H1 (cell line): ENCODE measurements at regions not wholly inside any gene's neighbourhood (a gene's known extent, or its start where the extent isn't known, plus 50 kb on each side); places are given as distances from the start of the nearest gene placed in this dataset.
"Not testable (repeated sequence)": the region's sequence is repeated elsewhere in the genome, so short reads cannot be mapped to it uniquely, and the experiment has no call there.

Source experiments
- CTCF ChIA-PET: fragments of 300-600 bp; sonication (Branson Sonifier 250); formaldehyde crosslinking; loops from one replicate; lab custom pipeline; 2021; ENCODE audit not compliant: partially characterized antibody; lab: Charles Lee
- POLR2A ChIA-PET: fragments of 300-600 bp; sonication (Branson Sonifier 250); formaldehyde crosslinking; loops from one replicate; lab custom pipeline; 2021; ENCODE audit warnings: inconsistent platforms; ENCODE audit not compliant: partially characterized antibody; lab: Charles Lee
- DNase-seq, 2 experiments: peaks; one replicate each; pipeline versions ENCODE4 v3.0.0 to v3.0.0-alpha.2; 2010 to 2022; ENCODE audit warnings: low spot score in 2 of 2, low read depth in 1 of 2, mixed read lengths in 1 of 2
- FAIRE-seq: peaks from 2 replicates; lab custom pipeline; 2011; peaks lifted over from hg19 to GRCh38; lab: Jason Lieb, UNC
- H2AFZ ChIP-seq: 2 replicates; pipeline ENCODE4 v1.8.1; 2012; ENCODE audit warnings: low read length, inconsistent platforms
- H2AK5ac ChIP-seq: 2 replicates; pipeline ENCODE4 v1.6.1; 2013; ENCODE audit warnings: low read depth, low read length
- H2BK120ac ChIP-seq: replicated peaks from 2 replicates; pipeline ENCODE3; 2013; ENCODE audit warnings: low read depth, low read length, inconsistent platforms
- H2BK12ac ChIP-seq: 2 replicates; pipeline ENCODE4 v1.6.1; 2013; ENCODE audit warnings: low read depth, low read length
- H2BK15ac ChIP-seq: 2 replicates; pipeline ENCODE4 v1.6.1; 2013; ENCODE audit warnings: low read length
- H2BK20ac ChIP-seq: 2 replicates; pipeline ENCODE4 v1.6.1; 2013; ENCODE audit warnings: low read length
- H2BK5ac ChIP-seq: 2 replicates; pipeline ENCODE4 v1.6.1; 2013; ENCODE audit warnings: low read depth, low read length
- H3K14ac ChIP-seq: 2 replicates; pipeline ENCODE4 v1.6.1; 2013; ENCODE audit warnings: inconsistent platforms; ENCODE audit not compliant: insufficient read length
- H3K18ac ChIP-seq: 2 replicates; pipeline ENCODE4 v1.6.1; 2013; ENCODE audit warnings: low read length; ENCODE audit errors: extremely low read depth
- H3K23ac ChIP-seq: 2 replicates; pipeline ENCODE4 v1.6.1; 2013; ENCODE audit warnings: inconsistent platforms; ENCODE audit not compliant: insufficient read length
- H3K23me2 ChIP-seq: 2 replicates; pipeline ENCODE4 v1.6.1; 2013; ENCODE audit warnings: low read depth, low read length
- H3K27ac ChIP-seq: 2 replicates; pipeline ENCODE4 v1.6.1; 2011; ENCODE audit warnings: low read depth, low read length, inconsistent platforms
- H3K27me3 ChIP-seq, 4 experiments: replicated peaks in 1 of 4; 1 replicate in 1 of 4; 2 replicates in 3 of 4; pipeline versions ENCODE4 v1.6.1 to v1.8.1; 2011 to 2013; ENCODE audit warnings: low read length in 3 of 4, mild to moderate bottlenecking in 3 of 4, inconsistent platforms in 2 of 4, mixed read lengths in 2 of 4, moderate library complexity in 1 of 4; ENCODE audit not compliant: control insufficient read depth in 3 of 4, insufficient read depth in 3 of 4; ENCODE audit errors: extremely low read depth in 1 of 4
- H3K36me3 ChIP-seq, 4 experiments: 2 replicates each; pipeline versions ENCODE4 v1.6.1 to v1.8.1; 2011 to 2013; ENCODE audit warnings: mild to moderate bottlenecking in 4 of 4, low read length in 3 of 4, moderate library complexity in 2 of 4, control low read depth in 1 of 4, inconsistent platforms in 1 of 4; ENCODE audit not compliant: insufficient read depth in 4 of 4, control insufficient read depth in 2 of 4
- H3K4ac ChIP-seq: replicated peaks from 2 replicates; pipeline ENCODE3; 2013; ENCODE audit warnings: low read length, low read depth, mixed read lengths, inconsistent platforms; ENCODE audit not compliant: insufficient read length
- H3K4me1 ChIP-seq, 4 experiments: replicated peaks in 1 of 4; 1 replicate in 1 of 4; 2 replicates in 3 of 4; pipeline versions ENCODE4 v1.6.1 to v1.8.1; 2011 to 2013; ENCODE audit warnings: low read length in 3 of 4, inconsistent platforms in 2 of 4, mixed read lengths in 1 of 4; ENCODE audit not compliant: insufficient read depth in 4 of 4, control insufficient read depth in 3 of 4
- H3K4me2 ChIP-seq, 2 experiments: 2 replicates each; pipeline versions ENCODE4 v1.6.1 to v1.8.1; 2011 to 2013; ENCODE audit warnings: low read depth in 2 of 2, low read length in 2 of 2, control low read depth in 1 of 2, inconsistent platforms in 1 of 2, mild to moderate bottlenecking in 1 of 2; ENCODE audit not compliant: insufficient read depth in 1 of 2
- H3K4me3 ChIP-seq, 4 experiments: fragments of 200-600, 300-600 bp in 1 of 4; sonication (generic), shearing (Covaris generic), sonication (Bioruptor Twin) in 1 of 4; 2 replicates each; pipeline versions ENCODE4 v1.5.1 to v1.8.1; 2011 to 2016; ENCODE audit warnings: low read length in 4 of 4, low read depth in 3 of 4, control low read depth in 2 of 4, inconsistent platforms in 2 of 4, mild to moderate bottlenecking in 2 of 4, mixed read lengths in 1 of 4, moderate library complexity in 1 of 4; ENCODE audit not compliant: insufficient read depth in 2 of 4; ENCODE audit errors: extremely low read depth in 1 of 4
- H3K56ac ChIP-seq: replicated peaks from 2 replicates; pipeline ENCODE3; 2013; ENCODE audit warnings: low read depth, mild to moderate bottlenecking, mixed read lengths, low read length, inconsistent platforms; ENCODE audit not compliant: insufficient read length
- H3K79me1 ChIP-seq: 2 replicates; pipeline ENCODE4 v1.6.1; 2013; ENCODE audit warnings: low read depth, low read length, control low read depth
- H3K79me2 ChIP-seq, 2 experiments: 2 replicates each; pipeline versions ENCODE4 v1.6.1 to v1.8.1; 2012 to 2013; ENCODE audit warnings: low read length in 2 of 2, mild to moderate bottlenecking in 2 of 2, inconsistent platforms in 1 of 2; ENCODE audit not compliant: insufficient read depth in 2 of 2, control insufficient read depth in 1 of 2
- H3K9ac ChIP-seq, 4 experiments: replicated peaks in 1 of 4; 1 replicate in 1 of 4; 2 replicates in 3 of 4; pipeline versions ENCODE4 v1.6.1 to v1.8.1; 2011 to 2013; ENCODE audit warnings: low read depth in 3 of 4, low read length in 3 of 4, control low read depth in 2 of 4, mild to moderate bottlenecking in 2 of 4, moderate library complexity in 2 of 4, inconsistent platforms in 1 of 4; ENCODE audit errors: extremely low read depth in 1 of 4
- H3K9me3 ChIP-seq, 2 experiments: 2 replicates each; pipeline versions ENCODE4 v1.6.1 to v1.8.1; 2012 to 2013; ENCODE audit warnings: mild to moderate bottlenecking in 2 of 2, moderate library complexity in 2 of 2, control low read depth in 1 of 2, inconsistent platforms in 1 of 2, low read depth in 1 of 2, low read length in 1 of 2, mixed read lengths in 1 of 2; ENCODE audit not compliant: insufficient read depth in 2 of 2
- H4K20me1 ChIP-seq, 2 experiments: replicated peaks in 1 of 2; 2 replicates each; pipeline versions ENCODE3 to v1.8.1; 2011 to 2013; ENCODE audit warnings: inconsistent platforms in 2 of 2, low read length in 2 of 2, mild to moderate bottlenecking in 1 of 2; ENCODE audit not compliant: insufficient read depth in 2 of 2, control insufficient read depth in 1 of 2
- H4K5ac ChIP-seq: 2 replicates; pipeline ENCODE4 v1.6.1; 2013; ENCODE audit warnings: low read length, low read depth, mixed read lengths, inconsistent platforms; ENCODE audit not compliant: insufficient read length
- H4K8ac ChIP-seq: 2 replicates; pipeline ENCODE4 v1.8.0; 2013; ENCODE audit warnings: mild to moderate bottlenecking, moderate library complexity, low read length, inconsistent platforms; ENCODE audit not compliant: insufficient read depth; ENCODE audit errors: extremely low read depth
- H4K91ac ChIP-seq: replicated peaks from 2 replicates; pipeline ENCODE3; 2013; ENCODE audit warnings: low read length, mixed read lengths, inconsistent platforms; ENCODE audit not compliant: insufficient read length
- WGBS, 2 experiments: shearing (Covaris generic) in 1 of 2; methylation state at CpG; one replicate each; pipeline versions ENCODE4 v1.1.6 to v1.1.7; 2013 to 2015; ENCODE audit warnings: low lambda C conversion rate in 2 of 2, mixed read lengths in 2 of 2, inconsistent platforms in 1 of 2, low coverage in 1 of 2, missing lambda C conversion rate in 1 of 2; ENCODE audit not compliant: insufficient replicate concordance in 2 of 2, insufficient coverage in 1 of 2, insufficient read length in 1 of 2; ENCODE audit errors: extremely low coverage in 1 of 2, missing lambda C conversion rate in 1 of 2; 5-methylcytosine and 5-hydroxymethylcytosine counted together

DNA sequence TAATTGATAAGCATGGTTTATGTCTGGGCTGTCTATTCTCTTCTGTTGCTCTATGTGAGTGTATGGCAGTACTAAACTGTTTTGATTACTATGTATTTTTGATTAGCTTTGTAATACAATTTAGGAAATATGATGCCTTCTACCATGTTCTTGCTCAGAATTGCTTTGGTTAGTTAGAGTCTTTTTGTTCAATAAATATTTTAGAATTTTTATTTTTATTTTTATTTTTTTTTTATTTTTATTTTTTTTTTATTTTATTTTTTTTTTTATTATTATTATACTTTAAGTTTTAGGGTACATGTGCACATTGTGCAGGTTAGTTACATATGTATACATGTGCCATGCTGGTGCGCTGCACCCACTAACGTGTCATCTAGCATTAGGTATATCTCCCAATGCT lies 710.3 kb downstream of the GBE1 start:
- H3K23me2 ChIP-seq, H3K4me2 ChIP-seq, H2AFZ ChIP-seq, H3K18ac ChIP-seq, POLR2A ChIA-PET, H2BK5ac ChIP-seq, H4K8ac ChIP-seq, H3K4me3 ChIP-seq, H3K23ac ChIP-seq, H3K36me3 ChIP-seq, H3K4me1 ChIP-seq, H4K5ac ChIP-seq, H2BK15ac ChIP-seq, H4K91ac ChIP-seq, H3K79me2 ChIP-seq, H2BK20ac ChIP-seq, H4K20me1 ChIP-seq, H2BK12ac ChIP-seq, H2AK5ac ChIP-seq, DNase-seq, H2BK120ac ChIP-seq, H3K4ac ChIP-seq, FAIRE-seq, CTCF ChIA-PET, H3K27me3 ChIP-seq, H3K9ac ChIP-seq, H3K79me1 ChIP-seq, H3K27ac ChIP-seq, H3K14ac ChIP-seq, H3K56ac ChIP-seq, H3K9me3 ChIP-seq: not testable (repeated sequence)
- WGBS, 2 experiments = no CpG with 5 or more reads among the region's 2 CpGs
